CD4-positive, alpha-beta T cell (primary cell): ENCODE measurements at regions not wholly inside any gene's neighbourhood (a gene's known extent, or its start where the extent isn't known, plus 50 kb on each side); places are given as distances from the start of the nearest gene placed in this dataset.

Experiments
- ATAC-seq: fragments of 200-7000 bp; cut with Tn5 transposase; one replicate; pipeline ENCODE4 v1.10.0; 2022; ENCODE audit warnings: mild to moderate bottlenecking; ENCODE audit not compliant: poor library complexity
- CTCF ChIA-PET: fragments of 350-600 bp; sonication (Branson Sonifier 250); formaldehyde crosslinking; loops from one replicate; lab custom pipeline; 2021; ENCODE audit warnings: antibody characterized with exemption, inconsistent platforms; lab: Charles Lee
- POLR2A ChIA-PET: fragments of 350-600 bp; sonication (Branson Sonifier 250); formaldehyde crosslinking; loops from one replicate; lab custom pipeline; 2021; ENCODE audit warnings: antibody characterized with exemption, inconsistent platforms; lab: Charles Lee
- DNase-seq, 14 experiments: peaks; one replicate each; pipeline ENCODE4 v3.0.0-alpha.2; 2013 to 2020; ENCODE audit warnings: mixed read lengths in 2 of 14
- H3K27ac ChIP-seq, 2 donors: one replicate each; pipeline versions ENCODE4 v1.5.1 to v1.7.0; 2013; ENCODE audit warnings: low read length in 2 of 2, low read depth in 1 of 2, mild to moderate bottlenecking in 1 of 2
- H3K27me3 ChIP-seq, 2 experiments: 1 replicate in 1 of 2; 2 replicates in 1 of 2; pipeline versions ENCODE4 v1.6.1 to v1.7.0; 2013; ENCODE audit warnings: low read length in 2 of 2, control low read depth in 1 of 2, mild to moderate bottlenecking in 1 of 2, moderate library complexity in 1 of 2; ENCODE audit not compliant: insufficient read depth in 2 of 2, control insufficient read depth in 1 of 2
- H3K36me3 ChIP-seq: one replicate; pipeline ENCODE4 v1.6.1; 2013; ENCODE audit warnings: low read length, control low read depth; ENCODE audit not compliant: insufficient read depth
- H3K4me1 ChIP-seq: one replicate; pipeline ENCODE4 v1.6.1; 2013; ENCODE audit warnings: low read length, control low read depth; ENCODE audit not compliant: insufficient read depth
- H3K4me3 ChIP-seq: one replicate; pipeline ENCODE4 v1.5.1; 2013; ENCODE audit warnings: mild to moderate bottlenecking, low read length, moderate library complexity
- H3K9me3 ChIP-seq, 2 experiments: 1 replicate in 1 of 2; 2 replicates in 1 of 2; pipeline versions ENCODE4 v1.6.1 to v1.7.0; 2013; ENCODE audit warnings: low read length in 2 of 2, mild to moderate bottlenecking in 2 of 2, control low read depth in 1 of 2, moderate library complexity in 1 of 2; ENCODE audit not compliant: control insufficient read depth in 1 of 2, insufficient read depth in 1 of 2
- H3K27ac Mint-ChIP-seq: one replicate; pipeline ENCODE4 v1.8.0; 2020; ENCODE audit warnings: mixed read lengths
- H3K27me3 Mint-ChIP-seq: one replicate; pipeline ENCODE4 v1.8.0; 2021; ENCODE audit warnings: mixed read lengths
- H3K36me3 Mint-ChIP-seq: one replicate; pipeline ENCODE4 v1.8.0; 2021; ENCODE audit warnings: low read depth, mixed read lengths
- H3K4me1 Mint-ChIP-seq: one replicate; pipeline ENCODE4 v1.8.0; 2021; ENCODE audit warnings: low read depth, mixed read lengths
- H3K4me3 Mint-ChIP-seq: one replicate; pipeline ENCODE4 v1.8.0; 2020; ENCODE audit warnings: mild to moderate bottlenecking, mixed read lengths
- H3K9me3 Mint-ChIP-seq: one replicate; pipeline ENCODE4 v1.8.0; 2020; ENCODE audit warnings: mixed read lengths
- intact Hi-C, 2 experiments: fragments of 100-400 bp; cut with DNase I in 1 of 2; cut with micrococcal nuclease in 1 of 2; formaldehyde crosslinking; loops; one replicate each; pipeline versions ENCODE4 v1.15.1 to v1.9.0; 2023 to 2025; cut with DNase I, micrococcal nuclease
- TF ChIP-seq, protein P1 (sequence below): fragments of 200-600 bp; IDR thresholded peaks from one replicate; pipeline ENCODE4 v1.8.0; 2022; ENCODE audit warnings: antibody characterized with exemption, mild to moderate bottlenecking

DNA sequence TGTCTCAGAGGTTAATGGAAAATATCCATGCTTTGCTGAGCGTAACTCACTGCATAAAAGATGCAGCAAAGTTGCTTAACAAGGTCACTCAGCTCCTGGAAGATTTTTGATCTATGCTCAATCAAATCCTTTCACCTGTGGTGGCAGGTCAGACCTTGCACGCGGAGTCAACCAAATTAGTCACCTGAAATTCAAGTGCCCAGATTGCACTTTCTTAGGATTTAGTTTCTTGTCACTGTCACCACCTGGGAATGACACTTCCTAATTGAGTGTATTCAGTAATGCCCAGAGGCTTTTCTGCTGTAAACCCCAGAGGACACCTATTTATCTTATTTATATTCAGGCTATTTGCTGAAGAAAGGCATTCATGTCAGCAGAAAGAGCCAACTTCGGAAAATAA, 215.8 kb upstream of the SMIM31 start:
- H3K27me3 ChIP-seq, result no peaks in the 10 kb centered on the region
- Mint-ChIP-seq H3K27ac (no peak overlapping the region), H3K27me3 (no peaks in the 10 kb centered on the region), H3K4me1 (no peaks in the 10 kb centered on the region), H3K4me3 (no peak overlapping the region), H3K9me3 (peaks cover 9% of the 10 kb centered on the region), H3K36me3 (no peaks in the 10 kb centered on the region)
- no peaks in the 10 kb centered on the region for H3K36me3 ChIP-seq
- POLR2A ChIA-PET, result no interaction called here
- intact Hi-C loops, result no loop called here
- CTCF ChIA-PET, result no interaction called here
- TF ChIP-seq, protein P1, sequence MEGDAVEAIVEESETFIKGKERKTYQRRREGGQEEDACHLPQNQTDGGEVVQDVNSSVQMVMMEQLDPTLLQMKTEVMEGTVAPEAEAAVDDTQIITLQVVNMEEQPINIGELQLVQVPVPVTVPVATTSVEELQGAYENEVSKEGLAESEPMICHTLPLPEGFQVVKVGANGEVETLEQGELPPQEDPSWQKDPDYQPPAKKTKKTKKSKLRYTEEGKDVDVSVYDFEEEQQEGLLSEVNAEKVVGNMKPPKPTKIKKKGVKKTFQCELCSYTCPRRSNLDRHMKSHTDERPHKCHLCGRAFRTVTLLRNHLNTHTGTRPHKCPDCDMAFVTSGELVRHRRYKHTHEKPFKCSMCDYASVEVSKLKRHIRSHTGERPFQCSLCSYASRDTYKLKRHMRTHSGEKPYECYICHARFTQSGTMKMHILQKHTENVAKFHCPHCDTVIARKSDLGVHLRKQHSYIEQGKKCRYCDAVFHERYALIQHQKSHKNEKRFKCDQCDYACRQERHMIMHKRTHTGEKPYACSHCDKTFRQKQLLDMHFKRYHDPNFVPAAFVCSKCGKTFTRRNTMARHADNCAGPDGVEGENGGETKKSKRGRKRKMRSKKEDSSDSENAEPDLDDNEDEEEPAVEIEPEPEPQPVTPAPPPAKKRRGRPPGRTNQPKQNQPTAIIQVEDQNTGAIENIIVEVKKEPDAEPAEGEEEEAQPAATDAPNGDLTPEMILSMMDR, result no peak
- no peak overlapping the region for H3K4me3 ChIP-seq
- no peaks in the 10 kb centered on the region for H3K4me1 ChIP-seq
- DNase-seq (no peak), ATAC-seq (no peak)
- H3K27ac ChIP-seq, result no peak overlapping the region
- peaks cover 5 to 9% of the 10 kb centered on the region in 2 experiments for H3K9me3 ChIP-seq

DNA sequence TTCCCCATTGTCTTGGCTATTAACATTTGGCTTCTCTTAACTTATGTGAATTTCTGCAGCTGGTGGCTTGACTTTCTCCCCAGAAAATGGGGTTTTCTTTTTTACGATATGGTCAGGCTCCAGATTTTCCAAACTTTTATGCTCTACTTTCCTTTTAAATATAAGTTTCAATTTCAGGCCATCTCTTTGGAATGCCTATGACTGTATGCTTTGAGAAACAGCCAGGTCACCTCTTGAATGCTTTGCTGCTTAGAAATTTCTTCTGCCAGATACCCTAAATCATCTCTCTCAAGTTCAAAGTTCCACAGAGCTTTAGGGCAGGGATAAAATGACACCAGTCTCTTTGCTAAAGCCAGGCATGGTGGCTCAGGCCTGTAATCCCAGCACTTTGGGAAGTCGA, 212.9 kb upstream of the SMIM31 start:
- POLR2A ChIA-PET, result no interaction called here

DNA sequence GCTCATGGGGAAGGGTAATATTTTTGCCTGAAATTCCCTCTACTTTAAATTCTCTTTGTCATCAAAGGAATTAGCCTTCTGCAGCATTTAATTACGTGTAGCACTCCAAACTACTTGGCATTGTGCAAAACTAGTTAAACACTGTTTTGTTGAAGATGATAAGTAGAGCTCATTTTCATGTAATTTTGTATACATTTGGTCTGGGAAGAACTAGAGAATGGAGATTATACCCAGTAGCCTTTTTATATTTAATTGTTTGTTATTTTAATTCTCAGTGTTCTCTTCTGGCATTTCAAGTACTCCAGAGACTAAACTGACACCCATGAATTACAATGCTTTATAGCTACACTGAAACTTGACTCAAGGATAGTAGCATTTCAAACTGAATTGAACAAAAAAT, 211.5 kb upstream of the SMIM31 start:
- peaks cover 9% of the 10 kb centered on the region for H3K9me3 Mint-ChIP-seq
- no peaks in the 10 kb centered on the region for H3K4me1 Mint-ChIP-seq
- peaks cover 5 to 11% of the 10 kb centered on the region in 2 experiments for H3K9me3 ChIP-seq
- POLR2A ChIA-PET, result no interaction called here
- no peak overlapping the region for H3K27ac Mint-ChIP-seq
- H3K27ac ChIP-seq, result no peak overlapping the region
- H3K27me3 ChIP-seq, result no peaks in the 10 kb centered on the region
- CTCF ChIA-PET, result interaction anchor here (1.2 kb wide), 1 partner anchor 9 kb away, joined by 3 read pairs; no protein-coding TSS in a partner anchor
- TF ChIP-seq, protein P1, result no peak
- no peak overlapping the region for H3K4me3 Mint-ChIP-seq
- no peaks in the 10 kb centered on the region for H3K36me3 ChIP-seq
- ATAC-seq (no peak), DNase-seq (no peak)
- H3K36me3 Mint-ChIP-seq, result no peaks in the 10 kb centered on the region
- H3K4me3 ChIP-seq, result no peak overlapping the region
- H3K27me3 Mint-ChIP-seq, result no peaks in the 10 kb centered on the region
- intact Hi-C loops, result no loop called here
- no peaks in the 10 kb centered on the region for H3K4me1 ChIP-seq

More for the DNA sequence above, 212.9 kb upstream of the SMIM31 start:
- no peaks in the 10 kb centered on the region for H3K27me3 Mint-ChIP-seq
- Histone ChIP-seq H3K27me3 (no peaks in the 10 kb centered on the region), H3K27ac (no peak overlapping the region), H3K4me1 (no peaks in the 10 kb centered on the region), H3K9me3 (peaks cover 5 to 11% of the 10 kb centered on the region in 2 experiments), H3K36me3 (no peaks in the 10 kb centered on the region), H3K4me3 (no peak overlapping the region)
- H3K9me3 Mint-ChIP-seq, result peaks cover 9% of the 10 kb centered on the region
- no peak for DNase-seq
- CTCF ChIA-PET, result no interaction called here
- H3K4me3 Mint-ChIP-seq, result no peak overlapping the region
- H3K4me1 Mint-ChIP-seq, result no peaks in the 10 kb centered on the region
- no peaks in the 10 kb centered on the region for H3K36me3 Mint-ChIP-seq
- no peak for ATAC-seq
- H3K27ac Mint-ChIP-seq, result no peak overlapping the region
- TF ChIP-seq, protein P1, result no peak
- intact Hi-C loops, result no loop called here
